Right lobe of liver (tissue), 4 donors: ENCODE measurements at regions not wholly inside any gene's neighbourhood (a gene's known extent, or its start where the extent isn't known, plus 50 kb on each side); places are given as distances from the start of the nearest gene placed in this dataset.

ENCODE experiments used
- CTCF ChIP-seq, 4 donors: fragments of 200-600 bp in 3 of 4; fragments of 450-650 bp in 1 of 4; IDR thresholded peaks; one replicate each; pipeline versions ENCODE4 v1.5.1 to v1.8.0; 2016 to 2022; ENCODE audit warnings: antibody characterized with exemption in 4 of 4, mild to moderate bottlenecking in 2 of 4
- POLR2A ChIP-seq: fragments of 450-650 bp; IDR thresholded peaks from one replicate; pipeline ENCODE4 v1.6.1; 2017; ENCODE audit warnings: antibody characterized with exemption, mild to moderate bottlenecking
- donor health status: DM: no; HTN: no; CAD: no.
- donor health status: DM: no; HTN: no; CAD: no.
- donor health status: DM: no; HTN: yes; CAD: no.

- TF ChIP-seq POLR2A (no peak), CTCF (IDR thresholded peaks at IDR 0.05) (no peak)
These were observed 86.5 kb upstream of the RHOU start for GRCh38 chr1:228648647-228649383.
